Nephron (organoid): ENCODE measurements at regions not wholly inside any gene's neighbourhood (a gene's known extent, or its start where the extent isn't known, plus 50 kb on each side); places are given as distances from the start of the nearest gene placed in this dataset.

Source experiments
- H3K27ac Mint-ChIP-seq, 3 experiments: 2 replicates each; pipeline ENCODE4 v1.8.0; 2020; ENCODE audit warnings: mixed read lengths in 3 of 3, mild to moderate bottlenecking in 2 of 3, moderate library complexity in 1 of 3
- H3K27me3 Mint-ChIP-seq: 2 replicates; pipeline ENCODE4 v1.8.0; 2021; ENCODE audit warnings: low read depth, mild to moderate bottlenecking, moderate library complexity, mixed read lengths
- H3K36me3 Mint-ChIP-seq: 2 replicates; pipeline ENCODE4 v1.8.0; 2020; ENCODE audit warnings: low read depth, mixed read lengths
- H3K4me1 Mint-ChIP-seq: 2 replicates; pipeline ENCODE4 v1.8.0; 2020; ENCODE audit warnings: mixed read lengths
- H3K4me3 Mint-ChIP-seq, 3 experiments: 2 replicates each; pipeline ENCODE4 v1.8.0; 2020; ENCODE audit warnings: mild to moderate bottlenecking in 3 of 3, mixed read lengths in 3 of 3, moderate library complexity in 2 of 3
- H3K9me3 Mint-ChIP-seq: 2 replicates; pipeline ENCODE4 v1.8.0; 2020; ENCODE audit warnings: mixed read lengths
- TF ChIP-seq, protein P1 (sequence below), 3 experiments: fragments of 200-600 bp; sonication (generic); IDR thresholded peaks; one replicate each; pipeline ENCODE4 v1.5.0; 2021; ENCODE audit warnings: antibody characterized with exemption in 3 of 3; ENCODE audit not compliant: unreplicated experiment in 3 of 3

DNA sequence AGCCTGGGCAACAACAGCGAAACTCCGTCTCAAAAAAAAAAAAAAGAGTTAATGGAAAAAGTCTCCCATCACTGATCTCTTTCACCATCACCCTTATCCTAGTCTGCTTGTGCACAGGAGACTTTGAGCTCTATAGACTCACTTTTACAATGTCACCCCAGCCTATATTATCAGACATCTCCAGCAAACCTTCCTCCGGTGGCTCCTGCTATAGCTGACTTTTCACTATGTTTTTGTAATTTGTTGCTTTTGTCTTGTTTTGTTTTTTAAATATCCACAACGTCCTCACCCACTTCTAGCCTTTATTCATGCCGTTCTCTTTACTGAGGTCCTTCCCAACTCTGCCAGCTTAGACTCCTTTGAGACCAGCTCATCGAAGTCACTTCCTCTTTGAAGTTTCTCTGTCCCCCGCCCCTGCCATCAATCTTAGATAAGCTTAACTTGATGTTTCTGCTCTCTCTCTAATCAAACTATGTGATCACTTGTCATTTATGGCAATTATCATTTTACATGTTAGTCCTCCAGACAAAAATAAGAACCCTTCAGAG, 82.7 kb upstream of the CHD2 start:
- H3K4me3 Mint-ChIP-seq, result peak overlapping the region; percentile 5 to 39 (median 12)
- no peaks in the 10 kb centered on the region for H3K27me3 Mint-ChIP-seq
- H3K4me1 Mint-ChIP-seq, result peaks cover 50% of the 10 kb centered on the region
- no peaks in the 10 kb centered on the region for H3K9me3 Mint-ChIP-seq
- H3K36me3 Mint-ChIP-seq, result no peaks in the 10 kb centered on the region
- peak overlapping the region; percentile 99 to 100 (median 100) for H3K27ac Mint-ChIP-seq
- TF ChIP-seq, protein P1, sequence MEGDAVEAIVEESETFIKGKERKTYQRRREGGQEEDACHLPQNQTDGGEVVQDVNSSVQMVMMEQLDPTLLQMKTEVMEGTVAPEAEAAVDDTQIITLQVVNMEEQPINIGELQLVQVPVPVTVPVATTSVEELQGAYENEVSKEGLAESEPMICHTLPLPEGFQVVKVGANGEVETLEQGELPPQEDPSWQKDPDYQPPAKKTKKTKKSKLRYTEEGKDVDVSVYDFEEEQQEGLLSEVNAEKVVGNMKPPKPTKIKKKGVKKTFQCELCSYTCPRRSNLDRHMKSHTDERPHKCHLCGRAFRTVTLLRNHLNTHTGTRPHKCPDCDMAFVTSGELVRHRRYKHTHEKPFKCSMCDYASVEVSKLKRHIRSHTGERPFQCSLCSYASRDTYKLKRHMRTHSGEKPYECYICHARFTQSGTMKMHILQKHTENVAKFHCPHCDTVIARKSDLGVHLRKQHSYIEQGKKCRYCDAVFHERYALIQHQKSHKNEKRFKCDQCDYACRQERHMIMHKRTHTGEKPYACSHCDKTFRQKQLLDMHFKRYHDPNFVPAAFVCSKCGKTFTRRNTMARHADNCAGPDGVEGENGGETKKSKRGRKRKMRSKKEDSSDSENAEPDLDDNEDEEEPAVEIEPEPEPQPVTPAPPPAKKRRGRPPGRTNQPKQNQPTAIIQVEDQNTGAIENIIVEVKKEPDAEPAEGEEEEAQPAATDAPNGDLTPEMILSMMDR (IDR thresholded peaks at IDR 0.05; ENCODE audit: unreplicated experiment in 3 of 3), result no peak

- peak overlapping the region; percentile 85 to 95 (median 87) for H3K4me3 Mint-ChIP-seq
- H3K4me1 Mint-ChIP-seq, result peaks cover 55% of the 10 kb centered on the region
- H3K27ac Mint-ChIP-seq, result peak overlapping the region; percentile 99 to 100 (median 100)
- no peaks in the 10 kb centered on the region for H3K27me3 Mint-ChIP-seq
- TF ChIP-seq, protein P1 (IDR thresholded peaks at IDR 0.05; ENCODE audit: unreplicated experiment in 3 of 3), result no peak
- H3K36me3 Mint-ChIP-seq, result no peaks in the 10 kb centered on the region
- H3K9me3 Mint-ChIP-seq, result no peaks in the 10 kb centered on the region
These were observed 81.4 kb upstream of the CHD2 start for GRCh38 chr15:92818651-92819277.

- H3K36me3 Mint-ChIP-seq, result no peaks in the 10 kb centered on the region
- H3K4me3 Mint-ChIP-seq, result peak overlapping the region; percentile 85 to 95 (median 87)
- peak overlapping the region; percentile 99 to 100 (median 100) for H3K27ac Mint-ChIP-seq
- H3K9me3 Mint-ChIP-seq, result no peaks in the 10 kb centered on the region
- peaks cover 57% of the 10 kb centered on the region for H3K4me1 Mint-ChIP-seq
- TF ChIP-seq, protein P1 (IDR thresholded peaks at IDR 0.05; ENCODE audit: unreplicated experiment in 3 of 3), result no peak
- H3K27me3 Mint-ChIP-seq, result no peaks in the 10 kb centered on the region
These were observed 80.6 kb upstream of the CHD2 start for GRCh38 chr15:92819278-92820235.

DNA sequence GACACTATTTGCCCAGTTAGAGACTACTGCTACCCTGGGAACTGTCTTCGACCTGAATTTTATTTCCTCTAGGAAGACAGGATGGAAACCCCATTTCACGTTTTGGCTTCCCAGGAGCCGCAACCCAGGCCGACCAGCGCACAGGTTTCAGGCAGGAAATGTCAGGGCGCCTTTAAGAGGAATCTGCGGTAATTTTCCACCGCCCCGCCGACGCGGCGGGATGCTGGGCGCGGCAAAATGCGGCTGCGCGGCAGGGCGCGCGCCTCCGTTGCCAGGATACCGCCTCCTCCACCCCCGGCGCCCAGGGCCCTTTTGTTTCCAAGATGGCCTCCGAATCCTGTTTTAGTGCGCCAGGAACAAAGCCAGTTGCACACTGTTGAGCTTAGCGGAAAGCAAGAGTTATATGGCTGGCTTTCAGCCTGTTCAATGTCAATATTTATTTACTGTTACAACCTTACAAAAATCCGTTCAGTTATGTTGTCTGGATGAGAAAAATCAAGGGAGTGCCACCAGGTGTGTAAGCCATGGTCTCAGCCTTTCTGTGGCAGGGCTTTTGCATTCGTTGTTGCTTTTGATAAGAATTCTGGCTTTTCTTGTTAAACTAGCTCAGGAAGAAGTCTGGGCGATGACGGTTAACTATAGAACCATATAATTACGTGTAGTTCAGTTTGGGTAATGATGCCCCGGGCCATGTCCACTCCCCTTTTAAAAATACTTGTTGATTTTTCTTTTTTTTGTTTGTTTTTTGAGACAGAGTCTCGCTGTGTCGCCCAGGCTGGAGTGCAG, 79.7 kb upstream of the CHD2 start:
- H3K4me3 Mint-ChIP-seq, result peak overlapping the region; percentile 85 to 95 (median 87)
- H3K36me3 Mint-ChIP-seq, result no peaks in the 10 kb centered on the region
- H3K27me3 Mint-ChIP-seq, result no peaks in the 10 kb centered on the region
- H3K4me1 Mint-ChIP-seq, result peaks cover 59% of the 10 kb centered on the region
- H3K9me3 Mint-ChIP-seq, result no peaks in the 10 kb centered on the region
- peak overlapping the region; percentile 99 to 100 (median 100) for H3K27ac Mint-ChIP-seq
- TF ChIP-seq, protein P1 (IDR thresholded peaks at IDR 0.05; ENCODE audit: unreplicated experiment in 3 of 3), result no peak

GRCh38 chr15:92821491-92822116, 78.5 kb upstream of the CHD2 start:
- peak overlapping the region; percentile 96 to 99 (median 99) for H3K27ac Mint-ChIP-seq
- H3K4me1 Mint-ChIP-seq, result peaks cover 65% of the 10 kb centered on the region
- TF ChIP-seq, protein P1 (IDR thresholded peaks at IDR 0.05; ENCODE audit: unreplicated experiment in 3 of 3), result no peak
- H3K4me3 Mint-ChIP-seq, result peak overlapping the region; percentile 27 to 72 (median 72)
- H3K9me3 Mint-ChIP-seq, result no peaks in the 10 kb centered on the region
- no peaks in the 10 kb centered on the region for H3K27me3 Mint-ChIP-seq
- no peaks in the 10 kb centered on the region for H3K36me3 Mint-ChIP-seq
